Thoracic aorta (tissue), 2 donors: ENCODE measurements at regions not wholly inside any gene's neighbourhood (a gene's known extent, or its start where the extent isn't known, plus 50 kb on each side); places are given as distances from the start of the nearest gene placed in this dataset.

Experiments used
- ATAC-seq: fragments of 150-250 bp; one replicate; pipeline ENCODE4 v1.8.0; 2017; ENCODE audit warnings: low read depth; ENCODE audit not compliant: insufficient number of reproducible peaks, low FRiP score
- DNase-seq: peaks from one replicate; pipeline ENCODE4 v3.0.0-alpha.2; 2020; ENCODE audit warnings: low spot score
- H3K27ac ChIP-seq, 2 donors: fragments of 200-600 bp; sonication (generic); 1 replicate in 1 of 2; 2 replicates in 1 of 2; pipeline ENCODE4 v1.5.1; 2016; ENCODE audit warnings: mild to moderate bottlenecking in 2 of 2, moderate library complexity in 2 of 2
- H3K27me3 ChIP-seq: fragments of 200-600 bp; sonication (generic); replicated peaks from 2 replicates; pipeline ENCODE4 v1.6.0; 2016; ENCODE audit warnings: mild to moderate bottlenecking; ENCODE audit not compliant: insufficient read depth
- H3K36me3 ChIP-seq: fragments of 200-600 bp; sonication (generic); one replicate; pipeline ENCODE4 v1.5.1; 2016
- H3K4me1 ChIP-seq, 2 donors: fragments of 200-600 bp; sonication (generic); 1 replicate in 1 of 2; 2 replicates in 1 of 2; pipeline versions ENCODE4 v1.5.1 to v1.6.0; 2016; ENCODE audit warnings: low read depth in 2 of 2, mild to moderate bottlenecking in 1 of 2; ENCODE audit not compliant: control insufficient read depth in 1 of 2
- H3K4me3 ChIP-seq: fragments of 200-600 bp; sonication (generic); 2 replicates; pipeline ENCODE4 v1.5.1; 2016; ENCODE audit warnings: mild to moderate bottlenecking
- H3K9me3 ChIP-seq: fragments of 200-600 bp; sonication (generic); 2 replicates; pipeline ENCODE4 v1.5.1; 2016
- CTCF ChIP-seq: fragments of 200-600 bp; sonication (generic); IDR thresholded peaks from one replicate; pipeline ENCODE4 v1.5.1; 2019; ENCODE audit warnings: antibody characterized with exemption

GRCh38 chr21:17455451-17455850 lies 57.4 kb upstream of the CXADR start:
- Histone ChIP-seq H3K36me3 (no peaks in the 10 kb centered on the region), H3K4me3 (no peak overlapping the region), H3K4me1 (peaks cover 6 to 9% of the 10 kb centered on the region in 2 donors), H3K27me3 (no peaks in the 10 kb centered on the region), H3K9me3 (no peaks in the 10 kb centered on the region), H3K27ac (no peak overlapping the region)
- ATAC-seq (no peak), DNase-seq (no peak)
- no peak for TF ChIP-seq CTCF

- Histone ChIP-seq H3K9me3 (no peaks in the 10 kb centered on the region), H3K27ac (no peak overlapping the region), H3K36me3 (no peaks in the 10 kb centered on the region), H3K27me3 (no peaks in the 10 kb centered on the region), H3K4me1 (peaks cover 0 to 9% of the 10 kb centered on the region in 2 donors), H3K4me3 (no peak overlapping the region)
- no peak for TF ChIP-seq CTCF
- ATAC-seq (no peak), DNase-seq (no peak)
These were observed 54.6 kb upstream of the CXADR start for GRCh38 chr21:17458279-17458678.

- no peak overlapping the region for H3K27ac ChIP-seq
- no peaks in the 10 kb centered on the region for H3K36me3 ChIP-seq
- no peak overlapping the region for H3K4me3 ChIP-seq
- peaks cover 0 to 9% of the 10 kb centered on the region in 2 donors for H3K4me1 ChIP-seq
- H3K9me3 ChIP-seq, result no peaks in the 10 kb centered on the region
- ATAC-seq, result no peak
- TF ChIP-seq CTCF, result no peak
- no peak for DNase-seq
- no peaks in the 10 kb centered on the region for H3K27me3 ChIP-seq
These were observed 52.7 kb upstream of the CXADR start for GRCh38 chr21:17460094-17460493.

GRCh38 chr21:17461014-17461413 lies 51.8 kb upstream of the CXADR start:
- no peak overlapping the region for H3K27ac ChIP-seq
- no peaks in the 10 kb centered on the region for H3K36me3 ChIP-seq
- H3K27me3 ChIP-seq, result no peaks in the 10 kb centered on the region
- no peaks in the 10 kb centered on the region for H3K9me3 ChIP-seq
- peaks cover 0 to 9% of the 10 kb centered on the region in 2 donors for H3K4me1 ChIP-seq
- peak; percentile 55 for ATAC-seq
- no peak overlapping the region for H3K4me3 ChIP-seq
- no peak for DNase-seq
- no peak for TF ChIP-seq CTCF

GRCh38 chr21:17461582-17461981 lies 51.3 kb upstream of the CXADR start:
- TF ChIP-seq CTCF, result no peak
- no peaks in the 10 kb centered on the region for H3K27me3 ChIP-seq
- no peaks in the 10 kb centered on the region for H3K36me3 ChIP-seq
- H3K4me1 ChIP-seq, result peaks cover 0 to 9% of the 10 kb centered on the region in 2 donors
- DNase-seq (no peak), ATAC-seq (no peak)
- no peak overlapping the region for H3K27ac ChIP-seq
- no peak overlapping the region for H3K4me3 ChIP-seq
- no peaks in the 10 kb centered on the region for H3K9me3 ChIP-seq
